Heart right ventricle (tissue), 16 donors: ENCODE measurements at regions not wholly inside any gene's neighbourhood (a gene's known extent, or its start where the extent isn't known, plus 50 kb on each side); places are given as distances from the start of the nearest gene placed in this dataset.

Experiments
- ATAC-seq, 8 donors: fragments of 200-7000 bp; cut with Tn5 transposase; one replicate each; pipeline ENCODE4 v1.9.1; 2020; ENCODE audit warnings: mild to moderate bottlenecking in 8 of 8, moderate library complexity in 8 of 8, moderate number of reproducible peaks in 1 of 8
- DNase-seq, 2 donors: peaks; one replicate each; pipeline ENCODE4 v3.0.0-alpha.2; 2020
- H3K27ac ChIP-seq, 10 donors: fragments of 200-600 bp; sonication (generic) in 2 of 10; one replicate each; pipeline versions ENCODE4 v1.5.0 to v1.8.0; 2020 to 2022; ENCODE audit warnings: mild to moderate bottlenecking in 3 of 10
- H3K27me3 ChIP-seq, 7 donors: fragments of 200-600 bp; one replicate each; pipeline ENCODE4 v1.8.0; 2021 to 2022; ENCODE audit warnings: mild to moderate bottlenecking in 2 of 7
- H3K36me3 ChIP-seq, 9 donors: fragments of 200-600 bp; sonication (generic) in 1 of 9; one replicate each; pipeline versions ENCODE4 v1.5.0 to v1.8.0; 2020 to 2022; ENCODE audit warnings: mild to moderate bottlenecking in 2 of 9
- H3K4me1 ChIP-seq, 9 donors: fragments of 200-600 bp; sonication (generic) in 1 of 9; one replicate each; pipeline versions ENCODE4 v1.5.0 to v1.8.0; 2020 to 2022; ENCODE audit warnings: mild to moderate bottlenecking in 4 of 9
- H3K4me3 ChIP-seq, 10 donors: fragments of 200-600 bp; sonication (generic) in 2 of 10; one replicate each; pipeline versions ENCODE4 v1.5.0 to v1.8.0; 2020 to 2022; ENCODE audit warnings: mild to moderate bottlenecking in 7 of 10, moderate library complexity in 2 of 10
- H3K9me3 ChIP-seq, 11 donors: fragments of 200-600 bp in 10 of 11; sonication (generic) in 2 of 11; one replicate each; pipeline versions ENCODE4 v1.5.0 to v1.8.0; 2013 to 2022; ENCODE audit warnings: mild to moderate bottlenecking in 2 of 11, control low read depth in 1 of 11, moderate library complexity in 1 of 11
- whole genome bisulfite sequencing, 2 donors: extraction: QIAGEN DNeasy Blood & Tissue Kit; methylation state at CpG; one replicate each; pipeline ENCODE4 v1.1.7; 2013; ENCODE audit warnings: inconsistent platforms in 1 of 2; 5-methylcytosine and 5-hydroxymethylcytosine counted together
- intact Hi-C, 10 donors: fragments of 100-400 bp; cut with DNase I; formaldehyde crosslinking; loops; one replicate each; pipeline versions ENCODE4 v1.11.1 to v1.14.2; 2022
- TF ChIP-seq, protein P1 (sequence below), 9 donors: fragments of 200-600 bp; sonication (generic) in 2 of 9; IDR thresholded peaks; one replicate each; pipeline versions ENCODE4 v1.5.0 to v1.8.0; 2021 to 2022; ENCODE audit warnings: antibody characterized with exemption in 9 of 9, mild to moderate bottlenecking in 5 of 9, moderate library complexity in 1 of 9
- donor health status: Arrhythmogenic right ventricular cardiomyopathy.
- donor health status: ischemic (EF 13 %, LVEDD 7.1; RV severe dilation, severe dysfunction).
- donor health status: healthy with polysubstance abuse.
- donor health status: DM: no; HTN: yes; CAD: no.
- donor health status: DM: no; HTN: no; CAD: no.
- donor health status: ischemic (EF 25% LVEDD 6.9; RV normal size, moderate dysfunction).
- donor health status: ischemic (EF 25% LVEDD 5.7; RV mildly dilated, moderate dysfunction).
- donor health status: healthy.
- donor health status: DM: yes; HTN: yes; CAD: no.
- donor health status: Ischemic cardiomyopathy.
- donor health status: ischemic (EF 35%, LVEDD 5.7; RV mildly dilated, moderate dysfunction).
- donor health status: nonischemic (EF 11% LVEDD 7.7; RV severe dilation, severe dysfunction).
- donor health status: DM: yes; HTN: yes; CAD: no.
- donor health status: PGD.
- donor health status: ischemic (EF 29% LVEDD 5.4; RV normal size, mild dysfunction).
- donor health status: nonischemic (EF 23%, LVEDD 6.1; RV moderate dilation, normal function).

- intact Hi-C loops: loop anchor here in 2 of 10 donors (5.0 to 10.0 kb wide), 2 partner anchors 132 to 135 kb away; partner anchors contain the start of gene HAND2 (in 1 of the 2)
- DNase-seq (peak in 1 of 2 donors; percentile 38), ATAC-seq (peak; percentile 88 to 99 (median 97))
- Histone ChIP-seq H3K4me3 (no peak overlapping the region), H3K4me1 (peaks cover 0 to 9% (median 0%) of the 10 kb centered on the region in 9 donors), H3K9me3 (peaks cover 0 to 6% (median 0%) of the 10 kb centered on the region in 11 donors), H3K27me3 (no peaks in the 10 kb centered on the region), H3K36me3 (no peaks in the 10 kb centered on the region), H3K27ac (peak overlapping the region; percentile 47 to 89 (median 72))
- TF ChIP-seq, protein P1, sequence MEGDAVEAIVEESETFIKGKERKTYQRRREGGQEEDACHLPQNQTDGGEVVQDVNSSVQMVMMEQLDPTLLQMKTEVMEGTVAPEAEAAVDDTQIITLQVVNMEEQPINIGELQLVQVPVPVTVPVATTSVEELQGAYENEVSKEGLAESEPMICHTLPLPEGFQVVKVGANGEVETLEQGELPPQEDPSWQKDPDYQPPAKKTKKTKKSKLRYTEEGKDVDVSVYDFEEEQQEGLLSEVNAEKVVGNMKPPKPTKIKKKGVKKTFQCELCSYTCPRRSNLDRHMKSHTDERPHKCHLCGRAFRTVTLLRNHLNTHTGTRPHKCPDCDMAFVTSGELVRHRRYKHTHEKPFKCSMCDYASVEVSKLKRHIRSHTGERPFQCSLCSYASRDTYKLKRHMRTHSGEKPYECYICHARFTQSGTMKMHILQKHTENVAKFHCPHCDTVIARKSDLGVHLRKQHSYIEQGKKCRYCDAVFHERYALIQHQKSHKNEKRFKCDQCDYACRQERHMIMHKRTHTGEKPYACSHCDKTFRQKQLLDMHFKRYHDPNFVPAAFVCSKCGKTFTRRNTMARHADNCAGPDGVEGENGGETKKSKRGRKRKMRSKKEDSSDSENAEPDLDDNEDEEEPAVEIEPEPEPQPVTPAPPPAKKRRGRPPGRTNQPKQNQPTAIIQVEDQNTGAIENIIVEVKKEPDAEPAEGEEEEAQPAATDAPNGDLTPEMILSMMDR (IDR thresholded peaks at IDR 0.05): no peak
- 27 to 40% methylated on average over 4 of the region's 4 CpGs for WGBS, 2 donors
Observed at GRCh38 chr4:173669460-173670179, 139.6 kb upstream of the HAND2 start.

GRCh38 chr4:173661001-173661400 lies 131.0 kb upstream of the HAND2 start:
- Histone ChIP-seq H3K27me3 (no peaks in the 10 kb centered on the region), H3K4me1 (no peaks in the 10 kb centered on the region), H3K9me3 (peaks cover 0 to 8% (median 0%) of the 10 kb centered on the region in 11 donors), H3K36me3 (no peaks in the 10 kb centered on the region), H3K27ac (no peak overlapping the region), H3K4me3 (no peak overlapping the region)
- intact Hi-C loops: no loop called here
- no peak for DNase-seq
- no peak for ATAC-seq
- TF ChIP-seq, protein P1 (IDR thresholded peaks at IDR 0.05): no peak

DNA sequence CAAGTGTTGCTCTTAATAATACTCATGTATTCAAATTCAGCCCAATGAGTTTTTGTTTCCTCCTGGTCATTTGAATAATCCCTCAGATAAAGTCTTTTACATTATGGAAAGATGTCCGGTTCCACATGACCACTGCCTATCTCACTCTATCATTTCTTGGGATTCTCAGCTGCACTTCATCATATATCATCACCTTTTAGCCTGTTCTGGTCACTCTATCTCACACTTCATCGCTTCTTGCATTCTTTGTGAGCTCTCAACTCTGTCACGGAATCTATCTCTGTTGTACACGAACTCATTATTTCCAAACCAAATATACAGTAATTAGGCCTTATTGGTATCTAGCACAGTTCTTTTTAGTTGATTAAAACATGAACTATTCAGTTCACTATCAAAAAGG lies 126.9 kb upstream of the HAND2 start:
- peaks cover 0 to 8% (median 0%) of the 10 kb centered on the region in 11 donors for H3K9me3 ChIP-seq
- no peaks in the 10 kb centered on the region for H3K27me3 ChIP-seq
- intact Hi-C loops: no loop called here
- 21 to 46% methylated on average over 4 of the region's 4 CpGs for WGBS, 2 donors
- no peak overlapping the region for H3K4me3 ChIP-seq
- no peaks in the 10 kb centered on the region for H3K36me3 ChIP-seq
- ATAC-seq: no peak
- H3K4me1 ChIP-seq: peaks cover 0 to 10% (median 0%) of the 10 kb centered on the region in 9 donors
- no peak for DNase-seq
- H3K27ac ChIP-seq: no peak overlapping the region
- TF ChIP-seq, protein P1 (IDR thresholded peaks at IDR 0.05): no peak

DNA sequence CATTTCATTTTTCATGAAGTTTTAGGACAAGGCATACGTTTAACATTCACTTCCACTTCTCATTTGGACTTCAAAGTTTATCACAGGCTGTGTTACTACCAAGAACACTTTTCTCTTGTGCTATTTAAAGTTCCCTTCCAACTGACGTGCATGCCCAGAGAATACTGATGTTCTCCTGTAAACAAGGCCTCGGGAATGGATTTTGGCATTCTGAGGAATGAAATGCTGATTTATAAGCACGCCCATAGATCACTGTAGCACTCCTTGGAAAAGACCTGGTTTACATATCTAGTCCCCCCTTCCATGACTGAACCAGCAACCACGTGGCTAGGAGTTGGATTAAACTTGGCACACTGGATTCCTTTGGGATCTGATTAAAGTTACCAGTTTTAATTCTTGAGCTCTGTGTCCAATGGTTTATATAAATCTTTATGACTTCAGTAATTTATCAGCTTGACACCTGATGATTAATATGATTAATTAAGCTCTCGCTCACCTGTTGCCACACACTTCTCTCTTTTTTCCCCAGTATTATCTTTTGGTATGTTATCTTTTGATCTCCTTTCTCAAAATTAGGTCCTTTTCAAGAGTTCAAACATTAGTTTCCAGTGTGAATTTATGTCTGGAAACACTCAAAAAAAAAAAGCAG lies 122.4 kb upstream of the HAND2 start:
- DNase-seq: no peak
- TF ChIP-seq, protein P1 (IDR thresholded peaks at IDR 0.05): no peak
- peak overlapping the region in 9 of 10 donors; percentile 2 to 77 (median 60) for H3K27ac ChIP-seq
- peaks cover 0 to 14% (median 0%) of the 10 kb centered on the region in 9 donors for H3K4me1 ChIP-seq
- H3K4me3 ChIP-seq: no peak overlapping the region
- intact Hi-C loops: no loop called here
- no peaks in the 10 kb centered on the region for H3K36me3 ChIP-seq
- H3K27me3 ChIP-seq: no peaks in the 10 kb centered on the region
- no peaks in the 10 kb centered on the region for H3K9me3 ChIP-seq
- 37 to 38% methylated on average over 6 of the region's 6 CpGs for WGBS, 2 donors
- ATAC-seq: peak; percentile 25 to 90 (median 80)
